Muscle of back (tissue), 3 donors: ENCODE measurements at regions not wholly inside any gene's neighbourhood (a gene's known extent, or its start where the extent isn't known, plus 50 kb on each side); places are given as distances from the start of the nearest gene placed in this dataset.
"Not testable (repeated sequence)": the region's sequence is repeated elsewhere in the genome, so short reads cannot be mapped to it uniquely, and the experiment has no call there.

Experiments
- DNase-seq, 3 donors: peaks; one replicate each; pipeline versions ENCODE4 v3.0.0 to v3.0.0-alpha.2; 2013

DNA sequence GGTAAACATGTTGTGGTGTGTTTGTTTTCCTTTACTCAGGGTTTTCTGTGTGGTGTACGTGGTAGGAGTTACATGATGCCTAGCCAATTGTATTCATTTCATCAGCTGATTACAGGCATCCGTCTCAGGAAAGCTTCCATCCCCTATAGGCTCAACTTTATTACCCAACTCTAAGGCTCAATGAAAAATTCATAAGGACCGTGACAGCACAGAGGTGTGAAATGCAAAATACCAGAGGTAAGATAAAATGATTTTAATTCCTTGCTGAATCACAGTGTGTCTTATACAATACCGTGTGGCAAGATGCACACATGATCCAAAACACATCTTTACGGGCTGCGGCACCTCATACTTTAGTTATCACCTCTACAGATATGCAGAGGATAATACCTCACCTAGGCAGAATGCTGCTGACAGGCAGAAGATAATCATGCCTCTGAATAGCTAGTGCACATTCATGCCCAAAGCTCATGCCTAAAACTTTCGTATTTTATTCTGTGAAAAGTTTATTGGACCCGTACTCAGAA lies 87.2 kb upstream of the DIO2 start:
- no peak for DNase-seq

DNA sequence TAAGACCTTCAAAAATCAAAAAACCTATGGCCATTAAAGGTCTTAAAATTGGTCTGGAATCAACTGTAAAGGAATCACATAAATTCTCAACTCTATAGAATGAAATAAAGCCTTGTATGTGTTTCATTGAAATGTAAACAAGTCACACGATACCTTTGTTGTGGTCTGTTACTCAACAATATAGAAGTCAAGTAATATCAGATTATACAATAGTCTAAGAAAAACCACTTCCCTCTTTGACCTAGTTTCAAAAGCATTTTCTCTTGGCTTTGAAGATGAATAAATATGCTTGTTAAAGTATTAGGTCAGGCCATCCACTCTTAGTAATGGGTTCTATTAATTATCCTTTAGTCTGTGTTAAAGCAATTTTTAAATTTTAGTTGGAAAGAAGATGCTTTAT lies 79.8 kb upstream of the DIO2 start:
- DNase-seq: no peak

DNA sequence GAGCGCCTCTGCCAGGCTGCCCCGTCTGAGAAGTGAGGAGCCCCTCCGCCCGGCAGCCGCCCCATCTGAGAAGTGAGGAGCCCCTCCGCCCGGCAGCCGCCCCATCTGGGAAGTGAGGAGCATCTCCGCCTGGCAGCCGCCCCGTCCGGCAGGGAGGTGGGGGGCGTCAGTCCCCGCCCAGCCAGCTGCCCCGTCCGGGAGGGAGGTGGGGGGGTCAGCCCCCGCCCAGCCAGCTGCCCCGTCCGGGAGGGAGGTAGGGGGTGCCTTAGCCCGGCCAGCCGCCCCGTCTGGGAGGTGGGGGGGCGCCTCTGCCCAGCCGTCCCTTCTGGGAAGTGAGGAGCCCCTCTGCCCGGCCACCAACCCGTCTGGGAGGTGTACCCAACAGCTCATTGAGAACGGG lies 75.4 kb upstream of the DIO2 start:
- DNase-seq: not testable (repeated sequence)

DNA sequence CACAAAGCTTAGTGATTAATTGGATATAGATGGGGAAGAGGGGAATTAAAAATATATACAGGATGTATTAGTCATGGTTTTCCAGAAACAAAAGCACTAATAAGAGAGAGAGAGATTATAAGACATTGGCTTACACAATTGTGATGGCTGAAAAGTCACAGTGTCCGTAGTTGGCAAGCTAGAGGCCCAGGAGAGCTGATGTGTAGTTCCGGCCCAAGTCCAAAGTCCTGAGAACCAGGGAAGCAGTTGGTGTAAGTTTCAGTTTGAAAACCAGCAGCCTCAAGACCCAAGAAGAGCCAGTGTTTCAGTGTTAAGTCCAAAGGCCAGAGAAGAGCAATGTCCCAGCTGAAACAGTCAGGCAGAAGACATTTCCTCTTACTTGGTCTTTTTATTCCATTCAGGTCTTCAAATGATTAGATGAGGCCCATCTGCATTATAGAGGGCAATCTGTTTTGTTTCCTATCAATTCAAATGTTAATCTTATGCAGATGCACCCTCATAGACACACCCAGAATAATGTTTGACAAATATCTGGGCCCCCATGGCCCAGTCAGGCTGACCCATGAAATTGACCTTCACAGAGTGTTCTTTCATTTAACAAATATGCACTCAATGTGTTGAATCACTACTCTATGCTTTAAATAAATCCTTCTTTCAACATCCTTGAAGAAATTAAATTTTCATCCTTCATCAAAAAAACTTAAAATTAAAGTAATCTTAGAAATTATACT lies 67.2 kb upstream of the DIO2 start:
- peak in 2 of 3 donors; percentile 32 to 52 for DNase-seq

DNA sequence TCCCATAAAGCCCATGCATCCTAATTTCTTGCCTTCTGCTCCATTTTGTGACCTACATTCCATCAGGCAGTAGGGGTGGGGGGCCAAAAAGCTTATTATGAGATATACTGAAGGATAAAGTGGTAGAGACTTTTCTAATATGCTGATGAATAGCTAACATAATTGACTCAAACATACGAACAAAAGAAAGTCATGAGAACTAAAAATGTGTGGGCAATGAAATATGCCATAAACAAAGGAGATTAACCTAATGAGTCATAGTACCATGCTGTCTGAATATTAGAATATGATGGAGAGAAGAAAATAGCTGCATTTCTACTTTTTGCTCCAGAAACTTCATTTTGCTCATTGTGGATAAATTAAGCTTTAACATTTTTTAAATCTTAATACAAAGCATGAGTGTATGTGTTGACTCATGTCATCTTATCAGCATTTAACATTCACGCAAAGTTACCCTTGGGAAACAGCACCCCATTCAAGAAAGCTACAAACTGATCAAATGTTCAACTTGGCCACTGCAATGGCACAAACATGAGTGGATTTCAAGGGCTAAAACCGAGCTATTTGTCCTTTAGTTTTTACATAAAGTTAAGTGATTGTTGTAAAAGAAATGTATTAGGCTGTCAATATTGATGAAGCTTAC lies 64.0 kb upstream of the DIO2 start:
- DNase-seq: no peak

DNA sequence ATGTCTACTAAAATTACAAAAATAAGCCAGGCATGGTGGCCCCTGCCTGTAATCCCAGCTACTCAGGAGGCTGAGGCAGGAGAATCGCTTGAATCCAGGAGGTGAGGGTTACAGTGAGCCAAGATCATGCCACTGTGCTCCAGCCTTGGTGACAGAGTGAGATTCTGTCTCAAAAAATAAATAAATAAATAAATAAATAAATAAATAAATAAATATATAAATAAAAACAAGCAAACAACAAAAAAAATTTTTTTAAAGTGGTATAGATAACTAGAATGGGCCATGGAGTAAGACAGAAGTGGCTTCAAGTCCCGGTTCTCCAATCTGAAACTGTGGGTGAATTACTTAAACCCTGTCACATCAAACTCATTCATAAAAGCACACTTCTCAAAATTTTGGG lies 63.0 kb upstream of the DIO2 start:
- not testable (repeated sequence) for DNase-seq

DNA sequence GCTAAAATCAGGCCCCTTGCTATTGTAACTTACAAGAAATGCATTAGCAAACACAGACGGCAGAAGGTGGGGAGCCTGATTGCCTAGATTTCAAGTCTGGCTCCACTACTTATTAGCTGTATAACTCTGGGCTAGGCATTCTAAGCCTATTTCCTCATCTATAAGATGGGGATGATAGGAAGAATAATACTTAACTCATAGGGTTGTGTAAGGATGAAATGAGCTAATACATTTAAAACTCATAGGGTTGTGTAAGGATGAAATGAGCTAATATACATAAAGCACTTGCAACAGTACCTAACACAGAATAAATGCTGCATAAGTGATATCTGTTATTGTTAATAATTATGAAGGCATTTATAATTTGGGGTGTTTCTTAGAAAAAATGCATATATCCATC lies 60.1 kb upstream of the DIO2 start:
- DNase-seq: no peak

DNA sequence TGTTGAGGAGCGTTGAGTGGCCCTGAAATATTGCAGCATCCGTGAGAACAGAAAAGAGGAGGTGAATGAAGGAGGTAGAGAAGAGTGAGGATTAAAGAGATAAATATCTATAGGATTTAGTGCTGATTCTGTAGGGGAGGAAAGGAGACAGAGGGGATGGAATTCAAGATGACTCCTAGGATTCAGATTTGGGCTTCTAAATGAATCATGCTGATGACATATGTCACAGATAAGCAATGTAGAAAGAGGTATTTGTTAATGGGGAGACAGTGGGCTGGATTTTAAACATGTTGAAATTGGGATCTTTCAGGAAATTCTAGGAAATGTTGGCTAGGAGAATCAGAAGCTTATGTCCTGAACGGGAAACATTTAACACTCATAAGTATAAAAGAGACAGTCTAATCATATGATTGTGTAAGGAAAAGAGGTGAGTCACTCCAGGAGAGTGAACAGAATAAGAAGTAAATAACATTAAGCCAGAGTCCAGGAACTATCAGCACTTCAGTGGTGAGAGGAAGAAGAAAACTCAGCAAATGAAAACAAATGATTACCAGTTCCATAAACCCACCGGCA lies 58.1 kb upstream of the DIO2 start:
- no peak for DNase-seq

DNA sequence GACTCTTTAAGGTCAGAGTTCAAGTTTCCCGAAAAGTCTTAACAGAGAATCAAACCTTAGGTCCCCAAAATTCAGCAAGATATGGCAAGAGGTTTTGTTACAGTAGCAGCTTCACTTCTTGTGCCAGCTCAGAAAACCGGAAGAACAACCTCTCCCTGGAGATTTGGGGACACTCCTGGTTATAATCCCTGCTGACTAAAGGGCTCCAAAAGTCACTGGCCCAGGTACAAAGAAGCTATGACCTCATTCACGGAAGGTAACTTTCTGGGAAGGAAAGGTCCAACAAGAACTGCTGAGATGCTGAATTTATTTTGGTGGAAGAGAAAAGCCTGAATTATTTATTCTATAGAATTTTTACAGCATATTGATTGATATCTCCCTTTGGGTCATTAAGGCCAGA lies 55.6 kb upstream of the DIO2 start:
- no peak for DNase-seq

DNA sequence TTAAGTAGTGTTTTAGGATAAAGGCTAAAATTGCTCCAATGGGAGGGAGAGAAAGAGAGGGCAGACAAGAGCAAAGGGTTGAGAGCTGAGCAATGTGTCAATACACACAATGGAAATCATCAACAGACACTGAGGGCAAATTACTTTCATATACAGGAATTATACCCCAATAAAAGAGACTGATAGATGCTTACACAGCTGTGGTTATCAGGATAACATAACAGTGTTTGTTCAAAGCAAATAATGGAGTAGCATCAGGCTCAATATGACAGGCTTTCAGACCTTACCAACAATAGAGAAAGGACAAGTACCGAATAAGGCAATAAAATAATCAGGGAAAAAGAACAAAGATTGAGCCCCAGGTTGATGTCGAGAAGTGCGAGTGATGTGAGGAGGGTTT lies 53.4 kb upstream of the DIO2 start:
- no peak for DNase-seq
